NCI-H748 (cell line): ENCODE measurements at regions not wholly inside any gene's neighbourhood (a gene's known extent, or its start where the extent isn't known, plus 50 kb on each side); places are given as distances from the start of the nearest gene placed in this dataset.
"Not testable (repeated sequence)": the region's sequence is repeated elsewhere in the genome, so short reads cannot be mapped to it uniquely, and the experiment has no call there.

Experiments
- DNase-seq: peaks from one replicate; lab custom pipeline; 2025; ENCODE audit not compliant: unreplicated experiment; lab: John Stamatoyannopoulos, UW

- no peak for DNase-seq
Measured at GRCh38 chr1:68653882-68654281, 157.0 kb upstream of the DEPDC1 start.

DNA sequence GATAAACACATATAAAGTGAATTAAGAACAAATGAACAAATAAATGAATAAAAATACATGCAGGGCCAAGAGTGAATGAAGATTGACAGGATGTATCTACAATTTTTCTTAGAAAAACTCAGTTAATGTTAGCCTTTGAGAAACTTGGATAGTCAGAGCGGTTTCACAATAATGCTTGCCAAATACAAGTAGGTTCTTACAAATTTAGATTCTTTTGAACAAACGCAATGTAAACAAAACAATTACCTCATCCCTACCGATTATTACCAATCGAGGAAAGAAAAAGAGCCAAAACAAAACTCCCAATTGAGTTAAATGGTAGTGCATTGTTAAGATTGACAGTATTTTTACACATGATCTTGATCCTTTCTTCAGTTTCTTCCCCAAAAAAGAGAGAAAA is 176.9 kb upstream of the DEPDC1 start:
- no peak for DNase-seq

DNA sequence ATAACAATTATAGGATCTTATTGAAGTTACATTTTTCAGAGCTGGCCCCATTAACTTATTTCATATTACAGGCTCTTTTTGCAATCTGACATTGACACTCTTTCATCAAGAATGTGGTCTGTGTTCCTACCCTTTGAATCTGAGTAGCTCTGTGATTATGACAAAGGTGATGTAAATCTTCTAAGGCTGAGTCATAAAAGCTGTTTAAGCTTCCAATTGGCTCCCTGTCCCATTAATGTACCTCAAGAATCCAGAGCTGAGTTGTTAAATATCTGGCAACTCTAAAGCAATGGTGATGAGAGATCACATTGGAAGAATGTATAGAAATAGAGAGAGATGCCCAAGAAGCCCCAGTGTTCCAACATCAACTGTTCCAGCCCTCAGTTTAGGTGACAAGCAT is 178.5 kb upstream of the DEPDC1 start:
- DNase-seq, result no peak

- no peak for DNase-seq
Measured at GRCh38 chr1:68677684-68678351, 180.9 kb upstream of the DEPDC1 start.

- no peak for DNase-seq
Measured at GRCh38 chr1:68696221-68696620, 199.3 kb upstream of the DEPDC1 start.

GRCh38 chr1:68703921-68704354 is 207.1 kb upstream of the DEPDC1 start:
- DNase-seq, result no peak

- no peak for DNase-seq
Measured at GRCh38 chr1:68704800-68705443, 208.0 kb upstream of the DEPDC1 start.

GRCh38 chr1:68705466-68705865 is 208.6 kb upstream of the DEPDC1 start:
- DNase-seq, result no peak

DNA sequence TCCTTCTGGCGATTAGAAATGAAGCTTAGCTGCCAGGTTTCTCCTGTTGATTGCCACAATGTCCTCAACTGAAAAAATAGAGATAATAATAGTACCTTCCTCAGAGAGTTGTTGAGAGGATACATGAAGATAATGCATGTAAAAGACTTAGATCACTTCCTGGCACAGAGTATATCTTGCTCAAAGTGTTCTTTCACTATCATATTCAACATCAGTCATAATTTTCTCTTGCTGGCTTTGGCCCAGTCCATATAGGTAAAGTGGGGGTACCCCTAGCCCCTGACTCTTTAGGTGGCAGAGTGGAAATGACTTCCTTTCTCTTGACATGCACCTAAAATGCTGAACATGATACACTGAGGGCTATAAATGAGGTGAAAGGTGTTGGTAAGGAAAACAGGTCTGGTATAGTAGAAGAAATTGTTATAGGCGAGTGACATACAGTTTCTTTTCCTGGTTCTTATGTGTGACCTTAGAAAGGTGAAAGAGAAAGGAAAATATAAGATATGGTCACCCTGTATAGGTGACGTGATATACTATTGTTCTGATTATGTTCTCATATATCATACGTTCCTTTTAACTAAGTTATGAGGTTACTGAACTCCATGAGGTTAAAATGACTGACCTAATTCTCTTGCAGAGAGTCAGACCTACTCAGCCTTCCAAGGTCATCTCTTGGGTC is 209.9 kb upstream of the DEPDC1 start:
- no peak for DNase-seq

- no peak for DNase-seq
Measured at GRCh38 chr1:68717330-68717729, 220.4 kb upstream of the DEPDC1 start.

GRCh38 chr1:68720476-68720875 is 223.6 kb upstream of the DEPDC1 start:
- DNase-seq, result no peak

DNA sequence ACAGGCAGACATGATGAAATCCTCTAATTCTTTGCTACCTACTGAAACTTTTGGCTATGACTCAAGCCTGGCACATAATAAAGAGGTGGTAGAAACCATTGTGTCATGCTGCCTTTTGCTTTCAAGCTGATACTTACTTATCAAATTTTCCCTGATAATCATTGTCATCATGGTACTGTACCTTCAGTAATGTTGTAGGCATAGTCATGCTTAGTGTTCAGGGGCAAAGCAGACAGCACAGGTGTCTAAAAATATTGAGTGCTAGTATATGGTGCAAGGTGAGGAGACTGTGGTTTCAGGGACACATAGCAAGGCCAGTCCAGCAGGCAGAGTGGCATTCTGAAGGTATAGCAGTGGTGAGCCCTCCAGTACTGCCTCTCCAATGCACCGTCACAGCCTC is 226.9 kb upstream of the DEPDC1 start:
- no peak for DNase-seq

DNA sequence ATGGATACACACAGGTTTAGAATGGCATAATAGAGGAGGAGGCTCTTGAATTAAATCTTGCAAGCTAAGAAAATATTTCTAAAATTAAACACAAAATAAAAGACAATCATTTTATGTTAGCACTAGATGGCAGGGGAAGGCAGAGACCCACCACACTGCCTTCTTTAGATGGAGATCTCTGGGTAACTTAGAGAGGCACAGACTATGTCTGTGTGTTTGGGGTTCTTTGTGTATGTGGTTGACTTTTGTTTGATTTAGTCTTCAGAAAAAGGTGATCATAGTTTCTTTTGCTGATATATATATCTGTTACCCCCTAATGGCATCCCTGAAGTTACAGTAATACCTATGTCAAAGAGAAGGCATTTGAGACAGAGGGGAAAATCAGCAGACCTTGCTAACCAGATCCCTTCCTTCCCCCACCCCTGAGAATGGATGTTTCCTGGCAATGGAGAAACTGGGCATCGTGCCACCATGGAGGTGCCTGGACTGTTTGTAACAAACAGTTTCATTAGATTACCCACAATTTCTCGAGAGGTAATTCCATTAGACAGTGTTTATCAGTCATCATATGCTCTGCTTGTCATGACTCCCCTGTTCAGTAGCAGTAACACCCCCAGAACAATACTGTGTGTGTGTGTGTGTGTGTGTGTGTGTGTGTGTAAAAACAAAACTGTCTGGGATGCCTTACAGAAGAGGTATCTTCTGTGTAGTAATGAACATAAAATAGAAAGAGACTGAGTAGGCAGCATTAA is 228.3 kb upstream of the DEPDC1 start:
- DNase-seq, result peak; percentile 67

DNA sequence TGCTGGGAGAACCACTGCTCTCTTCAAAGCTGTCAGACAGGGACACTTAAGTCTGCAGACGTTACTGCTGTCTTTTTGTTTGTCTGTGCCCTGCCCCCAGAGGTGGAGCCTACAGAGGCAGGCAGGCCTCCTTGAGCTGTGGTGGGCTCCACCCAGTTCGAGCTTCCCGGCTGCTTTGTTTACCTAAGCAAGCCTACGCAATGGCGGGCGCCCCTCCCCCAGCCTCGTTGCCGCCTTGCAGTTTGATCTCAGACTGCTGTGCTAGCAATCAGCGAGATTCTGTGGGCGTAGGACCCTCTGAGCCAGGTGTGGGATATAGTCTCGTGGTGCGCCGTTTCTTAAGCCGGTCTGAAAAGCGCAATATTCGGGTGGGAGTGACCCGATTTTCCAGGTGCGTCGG is 242.6 kb upstream of the DEPDC1 start:
- DNase-seq, result not testable (repeated sequence)

- no peak for DNase-seq
Measured at GRCh38 chr1:68745011-68745410, 248.1 kb upstream of the DEPDC1 start.

DNA sequence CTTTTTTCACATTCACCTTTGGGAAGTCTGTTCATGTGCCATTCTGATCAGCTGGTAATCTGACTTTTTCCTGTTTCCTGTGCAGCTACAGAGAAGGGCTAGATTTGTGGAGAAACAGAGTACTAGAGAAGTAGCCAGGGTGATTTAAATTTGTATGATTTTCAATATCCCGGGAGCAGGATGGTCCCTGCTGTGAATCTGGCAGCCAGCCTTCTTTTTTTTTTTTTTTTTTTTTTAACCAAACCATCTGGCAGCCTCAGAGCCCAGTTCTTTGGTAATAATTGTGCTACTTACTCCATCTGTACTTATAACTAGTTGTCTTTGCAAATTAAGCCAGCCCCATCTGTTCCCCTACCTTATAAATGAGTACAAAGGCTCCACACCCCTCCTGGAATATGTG is 248.6 kb upstream of the DEPDC1 start:
- DNase-seq, result no peak

DNA sequence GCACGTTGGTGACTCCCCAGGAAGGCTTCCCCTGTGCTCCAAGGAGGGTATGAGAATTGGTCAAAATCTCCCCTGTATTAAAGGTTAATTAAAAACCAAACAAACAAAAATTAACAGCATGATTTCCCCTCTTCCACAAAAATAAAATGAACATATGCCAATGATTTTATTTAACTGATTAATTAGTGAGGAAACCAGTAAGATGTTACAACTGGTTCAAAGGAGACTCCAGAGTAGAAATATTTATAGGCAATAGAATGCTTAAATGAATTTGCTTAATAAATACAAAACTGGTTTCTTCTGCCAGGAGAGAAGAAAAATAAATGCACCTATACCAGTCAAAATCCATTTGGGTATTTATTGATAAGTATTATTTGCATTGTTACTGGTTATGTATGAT is 249.5 kb upstream of the DEPDC1 start:
- no peak for DNase-seq

DNA sequence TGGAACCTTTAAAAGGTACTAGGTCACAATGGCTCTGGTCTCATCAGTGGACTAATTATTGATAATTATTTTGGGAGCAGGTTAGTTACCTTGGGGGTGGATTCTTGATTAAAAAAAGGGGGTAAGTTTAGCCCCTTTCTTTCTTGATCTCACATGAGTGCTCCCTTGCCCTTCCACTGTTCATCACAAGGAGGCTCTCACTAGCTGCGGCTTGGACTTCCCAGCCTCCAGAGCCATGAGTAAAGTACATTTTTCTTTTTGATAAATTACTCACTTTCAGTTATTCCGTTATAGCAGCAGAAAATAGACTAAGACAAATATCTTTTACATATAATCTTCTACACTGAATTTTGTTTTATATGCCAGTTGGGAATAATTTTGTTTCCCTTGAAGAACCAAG is 254.8 kb upstream of the DEPDC1 start:
- peak; percentile 18 for DNase-seq

GRCh38 chr1:68758666-68759209 is 261.9 kb upstream of the DEPDC1 start:
- no peak for DNase-seq

- DNase-seq, result no peak
Measured at GRCh38 chr1:68767941-68768340, 271.1 kb upstream of the DEPDC1 start.

GRCh38 chr1:68770817-68771216 is 273.9 kb upstream of the DEPDC1 start:
- no peak for DNase-seq
